ENCODE measurements at regions not wholly inside any gene's neighbourhood (a gene's known extent, or its start where the extent isn't known, plus 50 kb on each side); places are given as distances from the start of the nearest gene placed in this dataset.

DNA sequence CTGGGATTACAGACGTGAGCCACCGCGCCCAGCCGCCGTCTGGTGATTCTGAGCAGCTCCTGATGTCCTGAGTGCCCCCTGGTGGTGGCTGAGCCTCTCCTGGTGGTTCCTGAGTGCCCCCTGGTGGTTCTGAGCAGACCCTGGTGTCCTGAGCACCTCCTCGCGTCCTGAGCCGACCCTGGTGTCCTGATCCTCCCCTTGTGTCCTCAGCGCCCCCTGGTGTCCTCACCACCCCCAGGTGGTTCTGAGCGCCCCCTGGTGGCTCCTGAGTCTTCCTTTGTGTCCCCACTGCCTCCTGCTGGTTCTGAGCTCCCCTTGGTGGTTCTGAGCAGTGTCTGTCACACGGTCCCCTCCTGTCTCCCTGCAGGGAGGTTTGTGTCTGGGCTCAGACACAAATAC is 1304.9 kb downstream of the TMEM121 start:
- H3K27me3 ChIP-seq (ENCODE audit: control insufficient read depth in 3 of 3, insufficient read depth in 3 of 3, low read length in 2 of 3): no peaks in the 10 kb centered on the region
- 83 to 85% methylated on average over 7 to 11 of the region's 11 CpGs for WGBS, 2 donors
- no peak overlapping the region for H3K9ac ChIP-seq (ENCODE audit: insufficient read depth in 1 of 2, low read length in 2 of 2)
- no peaks in the 10 kb centered on the region for H3K36me3 ChIP-seq (ENCODE audit: control insufficient read depth in 4 of 4, insufficient read depth in 4 of 4, low read length in 4 of 4)
- ATAC-seq (ENCODE audit: insufficient read depth, low FRiP score): no peak
- DNase-seq: no peak
- TF ChIP-seq, protein P1, sequence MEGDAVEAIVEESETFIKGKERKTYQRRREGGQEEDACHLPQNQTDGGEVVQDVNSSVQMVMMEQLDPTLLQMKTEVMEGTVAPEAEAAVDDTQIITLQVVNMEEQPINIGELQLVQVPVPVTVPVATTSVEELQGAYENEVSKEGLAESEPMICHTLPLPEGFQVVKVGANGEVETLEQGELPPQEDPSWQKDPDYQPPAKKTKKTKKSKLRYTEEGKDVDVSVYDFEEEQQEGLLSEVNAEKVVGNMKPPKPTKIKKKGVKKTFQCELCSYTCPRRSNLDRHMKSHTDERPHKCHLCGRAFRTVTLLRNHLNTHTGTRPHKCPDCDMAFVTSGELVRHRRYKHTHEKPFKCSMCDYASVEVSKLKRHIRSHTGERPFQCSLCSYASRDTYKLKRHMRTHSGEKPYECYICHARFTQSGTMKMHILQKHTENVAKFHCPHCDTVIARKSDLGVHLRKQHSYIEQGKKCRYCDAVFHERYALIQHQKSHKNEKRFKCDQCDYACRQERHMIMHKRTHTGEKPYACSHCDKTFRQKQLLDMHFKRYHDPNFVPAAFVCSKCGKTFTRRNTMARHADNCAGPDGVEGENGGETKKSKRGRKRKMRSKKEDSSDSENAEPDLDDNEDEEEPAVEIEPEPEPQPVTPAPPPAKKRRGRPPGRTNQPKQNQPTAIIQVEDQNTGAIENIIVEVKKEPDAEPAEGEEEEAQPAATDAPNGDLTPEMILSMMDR (IDR thresholded peaks at IDR 0.05; ENCODE audit: control extremely low read depth, extremely low read depth): no peak
- no peak overlapping the region for H3K27ac ChIP-seq (ENCODE audit: low read depth in 1 of 2, low read length in 1 of 2)
- no peak overlapping the region for H3K4me3 ChIP-seq
- no peaks in the 10 kb centered on the region for H3K4me1 ChIP-seq (ENCODE audit: control insufficient read depth in 5 of 5, insufficient read depth in 5 of 5, low read length in 5 of 5)
- peaks cover 0 to 8% (median 1%) of the 10 kb centered on the region in 4 donors for H3K9me3 ChIP-seq (ENCODE audit: control insufficient read depth in 4 of 4, insufficient read depth in 3 of 4, low read length in 3 of 4)

DNA sequence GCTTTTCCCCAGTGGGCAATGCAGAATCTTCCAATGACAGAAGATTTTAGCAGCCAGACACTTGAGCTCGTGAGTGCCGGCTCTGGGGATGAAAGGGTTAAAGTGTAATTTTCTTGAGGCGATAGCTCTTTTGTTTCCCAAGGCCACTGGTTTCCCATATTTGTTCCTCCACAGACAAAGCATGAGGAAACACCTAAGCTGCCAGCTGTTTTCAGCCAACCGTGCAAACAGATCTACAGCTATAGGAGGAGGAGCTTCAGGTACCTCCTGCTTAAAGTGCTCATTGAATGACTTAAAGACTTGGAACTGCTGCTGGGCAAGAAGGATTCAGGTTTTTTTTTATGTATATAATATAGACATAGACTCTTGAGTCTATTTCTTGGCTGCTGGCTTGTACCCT is 1311.5 kb downstream of the TMEM121 start:
- DNase-seq (no peak), ATAC-seq (ENCODE audit: insufficient read depth, low FRiP score) (no peak)
- WGBS, 2 donors: 50 to 75% methylated on average over 4 of the region's 4 CpGs
- no peaks in the 10 kb centered on the region for H3K27me3 ChIP-seq (ENCODE audit: control insufficient read depth in 3 of 3, insufficient read depth in 3 of 3, low read length in 2 of 3)
- TF ChIP-seq, protein P1 (IDR thresholded peaks at IDR 0.05; ENCODE audit: control extremely low read depth, extremely low read depth): no peak
- no peak overlapping the region for H3K27ac ChIP-seq (ENCODE audit: low read depth in 1 of 2, low read length in 1 of 2)
- H3K9ac ChIP-seq (ENCODE audit: insufficient read depth in 1 of 2, low read length in 2 of 2): no peak overlapping the region
- H3K4me3 ChIP-seq: no peak overlapping the region
- peaks cover 0 to 2% (median 0%) of the 10 kb centered on the region in 5 donors for H3K4me1 ChIP-seq (ENCODE audit: control insufficient read depth in 5 of 5, insufficient read depth in 5 of 5, low read length in 5 of 5)
- H3K9me3 ChIP-seq (ENCODE audit: control insufficient read depth in 4 of 4, insufficient read depth in 3 of 4, low read length in 3 of 4): peaks cover 0 to 6% (median 0%) of the 10 kb centered on the region in 4 donors
- H3K36me3 ChIP-seq (ENCODE audit: control insufficient read depth in 4 of 4, insufficient read depth in 4 of 4, low read length in 4 of 4): no peaks in the 10 kb centered on the region

DNA sequence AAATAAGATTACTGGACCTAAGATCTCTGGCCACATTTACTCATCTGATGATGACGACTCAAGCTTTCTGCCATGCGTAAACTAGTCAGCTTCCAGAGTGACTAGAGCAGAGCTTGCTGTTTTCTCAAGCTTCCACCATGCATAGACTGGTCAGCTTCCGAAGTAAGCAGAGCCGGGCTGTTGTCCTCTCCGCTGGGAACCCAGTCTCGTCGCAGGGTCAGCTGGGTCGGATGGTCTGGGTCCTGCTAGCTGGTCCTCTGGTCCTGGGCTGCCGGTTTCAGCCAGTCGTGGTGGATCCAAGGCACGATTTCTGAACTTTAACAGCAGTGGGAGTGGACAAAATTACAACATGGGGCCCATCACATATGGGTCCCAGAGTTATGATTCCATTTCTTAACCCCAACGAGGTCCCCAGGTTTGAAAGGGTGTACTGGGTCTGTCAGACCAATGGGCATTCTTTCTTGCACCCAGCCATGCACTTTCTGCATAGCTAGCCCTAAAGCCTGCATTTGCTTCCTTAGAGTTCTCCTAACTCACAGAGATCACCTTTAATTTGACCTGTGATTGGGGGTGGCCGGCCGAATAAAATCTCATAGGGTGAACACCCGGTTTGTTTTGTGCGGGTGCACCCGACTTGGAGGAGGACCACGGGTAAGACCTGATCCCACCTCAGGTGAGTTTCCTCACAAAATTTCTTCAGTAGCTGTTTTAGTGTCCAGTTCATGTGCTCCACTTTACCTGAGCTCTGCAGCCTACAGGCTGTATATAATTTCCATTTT is 1312.8 kb downstream of the TMEM121 start:
- no peak for ATAC-seq (ENCODE audit: insufficient read depth, low FRiP score)
- H3K36me3 ChIP-seq (ENCODE audit: control insufficient read depth in 4 of 4, insufficient read depth in 4 of 4, low read length in 4 of 4): no peaks in the 10 kb centered on the region
- DNase-seq: no peak
- no peak overlapping the region for H3K9ac ChIP-seq (ENCODE audit: insufficient read depth in 1 of 2, low read length in 2 of 2)
- TF ChIP-seq, protein P1 (IDR thresholded peaks at IDR 0.05; ENCODE audit: control extremely low read depth, extremely low read depth): no peak
- H3K27me3 ChIP-seq (ENCODE audit: control insufficient read depth in 3 of 3, insufficient read depth in 3 of 3, low read length in 2 of 3): no peaks in the 10 kb centered on the region
- no peak overlapping the region for H3K4me3 ChIP-seq
- peaks cover 0 to 5% (median 0%) of the 10 kb centered on the region in 5 donors for H3K4me1 ChIP-seq (ENCODE audit: control insufficient read depth in 5 of 5, insufficient read depth in 5 of 5, low read length in 5 of 5)
- H3K27ac ChIP-seq (ENCODE audit: low read depth in 1 of 2, low read length in 1 of 2): no peak overlapping the region
- peaks cover 0 to 6% (median 0%) of the 10 kb centered on the region in 4 donors for H3K9me3 ChIP-seq (ENCODE audit: control insufficient read depth in 4 of 4, insufficient read depth in 3 of 4, low read length in 3 of 4)
- 86 to 89% methylated on average over 18 of the region's 18 CpGs for WGBS, 2 donors
